ENCODE measurements at regions not wholly inside any gene's neighbourhood (a gene's known extent, or its start where the extent isn't known, plus 50 kb on each side); places are given as distances from the start of the nearest gene placed in this dataset.

DNA sequence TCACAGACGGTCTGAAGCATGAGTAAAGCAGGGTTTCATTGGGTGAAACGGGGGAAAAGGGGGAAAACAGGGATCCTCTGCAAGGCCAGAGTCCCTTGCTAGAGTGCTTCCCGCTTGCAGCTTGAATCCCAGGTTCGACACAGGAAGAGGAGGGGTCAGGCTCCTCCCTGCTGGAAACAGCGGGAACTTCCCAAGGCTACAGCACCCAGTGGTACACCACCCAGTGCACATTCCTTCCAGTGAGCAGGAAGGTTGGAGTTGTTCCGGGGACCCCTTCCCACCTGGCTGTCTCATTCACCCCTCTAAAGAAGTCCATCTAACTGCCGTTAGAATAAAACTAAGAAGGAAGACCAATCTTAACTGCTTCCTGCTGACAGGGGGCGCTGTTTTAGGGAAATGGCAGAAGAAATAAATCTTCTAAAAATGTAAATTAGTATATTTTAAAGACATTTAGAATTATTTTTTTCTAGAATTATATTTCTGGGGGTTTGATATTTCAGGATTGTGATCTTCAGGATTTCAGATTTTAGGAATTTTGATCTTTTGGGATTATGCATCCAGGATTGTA lies 230.9 kb downstream of the RBM43 start:
- no peak for ATAC-seq

DNA sequence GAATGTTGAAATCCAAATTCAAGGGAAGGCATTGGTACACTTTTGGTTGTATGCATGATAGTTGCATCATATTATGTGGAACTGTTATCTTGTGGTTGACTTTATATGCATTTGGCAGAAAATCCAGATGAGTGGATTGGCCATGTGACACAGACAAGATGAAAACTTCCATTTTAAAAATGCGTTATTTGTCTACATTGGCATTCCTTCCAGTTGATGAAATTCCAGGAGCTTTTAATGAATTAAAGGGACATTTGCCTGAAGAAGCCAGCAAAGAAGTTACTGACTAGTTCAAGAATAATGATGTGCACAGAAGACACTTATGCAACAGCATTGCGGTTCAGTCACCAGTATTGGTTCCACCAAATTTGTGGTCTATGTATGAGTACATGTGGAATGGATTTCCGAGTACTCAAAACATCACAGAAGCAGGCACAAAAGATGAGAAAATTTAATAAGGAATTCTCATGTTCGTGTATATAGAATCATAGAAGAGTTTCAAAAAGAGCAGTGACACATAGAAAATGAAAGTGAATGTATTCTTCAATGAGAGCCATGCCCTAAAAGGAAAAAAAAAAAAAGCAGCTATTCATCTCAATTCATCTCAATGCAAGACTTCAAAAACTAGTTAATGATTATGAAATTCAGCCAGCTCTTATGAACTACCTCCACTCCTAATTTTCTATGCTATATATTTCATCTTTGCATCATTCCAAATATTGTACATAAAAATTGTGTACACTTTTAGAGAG lies 232.1 kb downstream of the RBM43 start:
- peak; percentile 44 to 60 for ATAC-seq

DNA sequence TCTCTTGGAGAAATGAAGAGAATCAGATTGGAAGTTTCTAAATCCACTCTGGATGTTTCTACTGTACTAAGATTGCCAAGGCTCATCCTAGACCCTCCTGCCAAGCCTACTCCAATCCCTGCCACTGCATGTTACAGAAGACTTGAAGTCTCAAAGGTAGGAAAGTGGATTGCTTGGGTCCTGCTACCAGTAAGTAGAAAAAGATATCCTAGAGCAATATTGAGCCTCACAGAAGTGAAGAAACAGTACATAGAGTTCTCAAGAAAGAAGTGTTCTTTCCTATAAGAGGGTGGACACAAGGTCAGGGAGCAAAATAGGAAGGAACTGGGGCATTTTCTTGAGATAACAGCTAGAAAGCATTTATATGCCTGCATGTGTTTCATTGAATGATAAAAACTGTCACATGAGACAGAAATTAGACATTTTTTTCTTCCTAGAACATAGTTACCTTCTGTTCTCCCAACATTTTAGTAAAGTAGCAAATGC lies 232.9 kb downstream of the RBM43 start:
- no peak for ATAC-seq

DNA sequence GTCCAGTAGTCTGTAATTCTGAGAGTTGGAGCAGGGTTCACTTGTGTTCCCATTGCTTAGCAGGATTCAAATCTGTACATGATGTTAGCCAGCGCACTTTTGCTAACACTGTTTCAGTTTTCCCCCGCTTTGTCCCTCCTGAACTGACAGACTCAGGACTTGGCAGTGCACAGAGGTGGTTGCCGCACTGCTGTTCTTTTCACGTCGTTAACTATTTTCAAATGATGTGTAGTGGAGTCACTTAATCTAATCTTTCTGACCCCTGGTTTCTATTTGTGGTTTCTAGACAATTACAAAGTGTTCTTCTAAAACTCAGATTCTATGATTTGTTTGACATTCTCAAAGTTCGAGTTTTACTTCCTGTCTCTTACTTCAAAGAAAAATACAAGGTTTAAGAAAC lies 234.5 kb downstream of the RBM43 start:
- ATAC-seq: no peak

DNA sequence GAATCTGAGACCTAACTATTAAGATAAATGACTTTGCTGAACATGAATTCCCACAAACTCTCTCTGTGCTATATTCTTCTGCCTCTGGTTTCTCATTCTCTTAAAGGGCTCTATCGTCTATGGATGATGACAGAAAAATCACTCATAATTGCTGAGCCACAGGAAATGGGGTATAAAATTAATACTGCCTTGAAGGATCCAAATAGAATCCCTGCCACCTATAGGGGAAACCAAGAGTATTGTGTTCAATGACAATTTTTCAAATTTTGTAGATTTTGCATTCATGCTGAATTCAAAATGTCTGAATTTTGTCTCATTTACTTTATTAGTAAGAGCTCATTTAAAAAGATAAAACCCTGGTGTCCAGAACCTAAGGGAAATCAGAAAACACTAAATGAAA lies 235.8 kb downstream of the RBM43 start:
- no peak for ATAC-seq

DNA sequence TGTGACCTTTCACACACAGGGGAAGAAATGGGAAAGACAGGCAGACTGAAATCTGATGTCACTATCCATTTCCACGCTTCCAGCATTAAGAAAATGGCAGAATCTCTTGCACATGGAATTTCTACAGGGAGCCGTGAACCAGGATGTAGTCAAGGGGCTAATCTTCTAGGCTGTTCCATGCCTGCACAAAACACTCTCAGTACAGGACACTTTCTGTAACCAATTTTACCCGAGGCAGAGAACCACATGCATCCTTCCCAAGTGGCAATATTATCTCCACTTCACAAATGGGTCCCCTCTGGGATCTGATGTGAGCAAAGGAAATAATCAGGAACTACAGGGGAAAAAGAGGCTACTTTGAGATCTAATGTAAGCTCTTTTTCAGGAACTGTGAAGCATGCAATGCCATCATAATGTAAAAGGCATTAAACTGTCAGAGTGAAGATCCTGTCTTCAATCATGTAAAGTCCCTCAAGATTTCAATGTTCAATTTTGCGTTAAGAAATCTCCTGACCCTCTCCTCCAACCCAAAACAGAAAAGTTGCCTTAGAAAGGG lies 236.9 kb downstream of the RBM43 start:
- ATAC-seq: no peak

DNA sequence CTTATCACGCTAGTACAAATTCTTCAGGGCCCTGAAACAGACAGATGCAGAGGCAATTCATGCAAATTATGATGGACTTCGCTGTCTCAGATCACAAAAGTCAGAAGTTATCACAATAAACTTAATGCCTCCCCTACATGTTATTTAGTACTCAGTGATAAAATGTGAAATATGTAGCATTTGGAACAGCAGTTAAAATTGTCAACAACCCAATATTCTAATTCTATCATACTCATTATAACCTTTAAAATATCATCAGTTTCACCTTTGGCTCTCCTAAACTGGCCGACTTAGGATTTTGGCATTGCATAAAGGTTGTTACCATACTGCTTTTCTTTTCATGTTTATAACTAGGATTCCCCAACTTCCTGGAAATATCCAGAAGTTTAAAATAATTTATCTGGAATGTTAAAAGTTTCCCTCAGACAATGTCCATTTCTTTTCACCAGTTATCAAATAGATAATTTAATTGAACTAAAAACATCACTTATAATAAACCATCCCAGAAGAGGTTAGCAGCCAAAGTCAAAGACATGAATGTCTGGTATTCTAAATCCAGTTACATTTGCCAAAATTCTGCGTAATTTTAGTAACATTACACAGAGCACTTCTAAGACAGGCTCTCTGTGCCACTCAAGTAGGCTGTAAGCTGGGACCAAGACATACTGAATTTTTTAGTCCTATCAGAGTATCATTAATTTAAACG lies 239.8 kb downstream of the RBM43 start:
- ATAC-seq: no peak

DNA sequence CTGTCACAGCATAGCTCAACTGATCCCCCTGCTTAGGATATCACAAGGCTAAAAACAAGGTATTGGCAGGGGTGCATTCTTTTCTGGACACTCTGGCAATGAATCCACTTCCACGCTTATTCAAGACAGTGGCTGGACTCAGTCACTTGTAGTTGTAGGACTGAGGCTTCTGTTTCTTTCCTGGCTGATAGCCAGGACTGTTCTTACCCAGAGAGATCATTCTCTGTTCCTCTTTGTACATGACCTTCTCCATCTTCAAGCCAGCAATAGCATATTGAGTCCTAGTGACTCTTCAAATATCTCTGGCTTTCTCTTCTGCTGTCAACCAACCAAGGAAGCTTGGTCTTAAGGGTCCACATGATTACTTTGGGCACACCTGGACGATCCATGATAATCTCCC lies 241.3 kb downstream of the RBM43 start:
- ATAC-seq: no peak

DNA sequence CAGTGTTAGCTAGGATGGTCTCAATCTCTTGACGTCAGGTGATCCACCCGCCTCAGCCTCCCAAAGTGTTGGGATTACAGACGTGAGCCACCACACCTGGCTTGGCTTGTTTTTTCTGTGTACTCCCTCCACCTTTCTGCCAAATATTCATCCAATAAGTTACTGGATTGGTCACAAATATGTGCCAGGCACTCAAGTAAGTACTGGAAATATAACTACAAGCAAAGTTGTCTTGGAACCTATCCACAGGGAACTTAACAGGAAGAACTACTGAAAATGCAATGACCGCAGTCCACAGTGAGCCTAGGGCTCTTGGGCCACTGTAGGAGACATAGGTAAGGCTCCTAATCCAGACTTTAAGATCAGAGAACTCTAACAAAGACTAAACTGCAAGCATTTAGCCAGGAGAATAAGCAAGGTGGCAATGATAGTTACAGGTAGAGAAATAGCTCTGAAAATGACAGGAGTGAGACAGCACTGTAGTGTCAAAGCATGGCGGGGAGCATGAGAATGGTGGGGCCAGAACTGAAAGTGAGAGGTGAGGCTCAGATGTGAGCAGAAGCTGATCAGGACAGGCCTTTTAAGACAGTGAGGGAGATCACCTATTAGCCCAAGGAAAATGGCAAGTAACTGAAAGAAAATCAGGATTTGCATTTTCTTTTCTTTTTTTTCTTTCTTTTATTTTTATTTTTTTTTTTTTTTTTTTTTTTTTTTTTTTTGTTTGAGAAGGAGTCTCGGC lies 252.1 kb downstream of the RBM43 start:
- no peak for ATAC-seq

DNA sequence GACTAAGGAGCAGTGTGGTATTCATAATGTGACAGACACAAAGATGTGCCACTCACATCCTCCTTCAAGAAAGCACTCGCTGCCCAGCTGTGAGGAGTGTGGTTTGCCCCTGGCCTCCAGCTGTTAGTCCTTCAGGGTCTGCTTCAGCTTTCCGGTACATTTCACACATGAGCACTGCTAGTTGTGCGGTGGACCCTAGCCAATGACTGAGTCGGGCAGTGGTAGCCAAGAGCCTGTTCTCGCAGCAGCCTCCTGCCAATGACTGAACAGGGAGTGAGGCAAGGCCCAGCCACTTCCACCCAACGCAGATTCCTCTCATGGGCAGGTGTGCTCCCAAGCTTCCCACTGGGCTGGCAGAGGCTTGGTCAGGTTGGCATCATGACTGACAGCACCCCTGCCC lies 254.3 kb downstream of the RBM43 start:
- ATAC-seq: no peak

DNA sequence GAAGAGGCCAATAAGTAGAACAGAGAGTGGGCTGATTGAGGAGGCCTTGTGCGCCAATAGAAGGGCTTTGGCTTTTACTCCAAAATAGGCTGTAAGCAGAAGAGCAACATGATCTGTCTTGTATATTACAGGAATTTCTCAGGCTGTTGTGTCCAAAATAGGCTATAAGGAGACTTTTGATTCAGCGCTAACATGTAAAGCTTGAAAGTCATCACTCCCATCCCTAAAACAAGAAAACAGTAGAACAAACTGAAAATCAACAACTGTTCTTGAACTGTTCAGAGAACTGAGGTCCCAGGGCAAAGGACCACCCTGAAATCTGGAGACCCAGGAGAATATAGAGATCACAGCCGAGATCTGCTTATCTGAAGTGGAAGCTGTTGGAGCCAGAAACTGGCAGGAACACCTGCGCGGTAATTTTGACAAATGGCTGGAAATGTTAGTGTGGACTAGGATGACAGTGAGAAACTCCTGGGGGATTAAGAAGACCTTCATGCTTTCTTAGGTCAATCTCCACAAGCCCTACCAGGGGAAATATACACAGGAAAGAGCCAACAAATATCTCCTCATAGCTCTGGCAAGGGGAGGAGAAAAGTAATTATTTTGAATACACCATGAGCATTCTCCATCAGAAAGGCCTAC lies 258.6 kb downstream of the RBM43 start:
- no peak for ATAC-seq

DNA sequence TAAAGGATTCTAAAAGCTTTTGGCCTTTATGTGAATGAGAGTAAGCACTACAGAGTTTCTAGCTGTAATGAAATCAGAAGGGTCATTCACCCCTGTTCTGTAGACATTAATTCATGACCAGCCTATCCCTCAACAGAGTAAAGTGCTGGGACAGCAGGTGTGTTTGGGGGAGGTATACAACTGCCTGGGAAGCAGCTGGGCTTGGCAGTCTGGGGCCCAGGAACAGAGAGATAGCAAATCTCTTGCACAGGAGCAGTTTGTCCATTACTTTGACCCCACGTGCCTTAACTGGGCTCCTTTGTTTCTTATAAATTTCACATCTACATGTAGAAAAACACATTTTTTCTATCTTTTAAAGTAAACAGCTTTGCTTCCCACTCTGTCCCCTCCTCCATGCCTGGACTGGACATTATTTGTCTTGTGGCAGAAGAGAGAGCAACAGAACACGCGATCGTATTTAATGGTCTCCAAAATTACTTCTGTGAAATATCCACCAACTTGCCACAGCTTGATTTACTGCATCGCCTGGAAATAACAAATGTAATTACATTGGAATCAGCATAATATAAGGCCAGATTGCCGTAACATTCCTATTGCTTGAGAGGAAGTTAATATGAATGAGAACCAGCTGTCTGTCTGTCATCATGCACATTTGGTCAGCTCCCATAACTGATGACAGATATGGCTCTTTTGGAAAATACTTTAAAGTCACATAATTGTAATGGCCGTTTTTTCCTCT lies 263.8 kb downstream of the RBM43 start:
- no peak for ATAC-seq

DNA sequence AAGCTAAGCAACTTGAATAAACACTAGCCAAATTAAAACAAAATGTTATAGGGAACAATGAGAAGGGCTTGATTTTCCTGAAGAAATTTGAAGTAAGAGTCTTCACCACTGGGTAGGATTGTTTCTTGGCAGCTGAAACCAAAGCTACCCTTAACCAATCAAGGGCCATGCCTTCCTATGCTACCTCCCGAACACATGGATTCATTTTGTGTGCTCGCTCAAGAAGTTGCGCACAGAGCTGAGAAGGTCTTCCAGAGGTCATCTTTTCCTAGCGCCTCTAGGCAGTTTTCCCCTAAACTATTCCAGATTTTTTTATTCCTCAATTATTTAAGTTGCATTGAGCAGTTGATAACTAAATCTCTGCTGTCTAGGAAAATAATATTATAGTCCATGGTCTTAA lies 264.6 kb downstream of the RBM43 start:
- ATAC-seq: no peak

DNA sequence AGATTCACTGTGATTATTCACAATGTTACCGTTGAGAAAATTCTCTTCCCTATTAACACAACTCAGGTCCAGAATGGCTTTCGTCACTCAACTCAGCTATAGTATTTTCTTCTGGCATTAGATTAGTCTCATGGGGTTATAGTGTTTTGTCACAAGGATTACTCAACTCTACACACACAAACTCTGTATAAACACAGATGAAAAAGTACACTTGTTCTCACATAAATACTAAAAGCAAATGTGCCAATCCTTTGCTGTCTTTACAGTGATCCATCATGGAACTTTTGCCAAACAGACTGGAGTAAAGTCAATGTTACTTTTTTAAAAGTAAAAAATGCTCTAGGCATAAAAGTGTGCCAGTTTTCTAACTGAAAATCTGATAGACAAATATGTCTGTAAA lies 267.6 kb downstream of the RBM43 start:
- no peak for ATAC-seq

DNA sequence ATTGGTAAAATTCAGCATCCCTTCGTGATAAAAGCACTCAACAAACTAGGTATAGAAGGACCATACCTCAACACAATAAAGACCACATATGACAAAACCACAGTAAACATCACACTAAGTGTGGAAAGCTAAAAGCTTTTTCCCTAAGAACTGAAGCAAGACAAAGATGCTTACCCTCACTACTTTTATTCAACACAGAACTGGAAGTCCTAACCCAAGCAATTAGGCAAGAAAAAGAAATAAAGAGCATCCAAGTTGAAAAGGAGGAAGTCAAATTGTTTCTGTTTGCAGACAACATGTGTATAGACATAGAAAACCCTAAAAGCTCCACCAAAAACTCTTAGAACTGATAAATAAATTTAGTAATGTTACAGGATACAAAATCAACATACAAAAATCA lies 271.7 kb downstream of the RBM43 start:
- no peak for ATAC-seq

DNA sequence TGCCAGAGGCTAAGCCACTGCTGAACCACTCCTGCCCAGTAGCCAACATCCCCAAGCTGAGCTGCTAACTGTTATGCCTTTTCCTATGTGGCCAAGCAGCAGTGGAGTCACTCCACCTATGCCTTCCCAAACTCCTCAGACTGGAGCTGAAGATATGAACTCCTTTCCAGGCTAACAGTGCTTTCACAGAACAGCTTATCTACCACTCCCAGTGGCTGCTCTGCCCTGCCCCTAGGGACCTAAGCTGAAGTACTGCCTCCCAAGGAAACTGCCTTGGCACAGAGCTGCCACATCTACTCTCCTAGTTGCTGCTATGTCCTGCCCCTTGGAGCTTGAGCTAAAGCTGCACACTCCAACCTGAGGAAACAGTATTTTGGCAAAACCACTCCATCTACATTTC lies 275.9 kb downstream of the RBM43 start:
- no peak for ATAC-seq

DNA sequence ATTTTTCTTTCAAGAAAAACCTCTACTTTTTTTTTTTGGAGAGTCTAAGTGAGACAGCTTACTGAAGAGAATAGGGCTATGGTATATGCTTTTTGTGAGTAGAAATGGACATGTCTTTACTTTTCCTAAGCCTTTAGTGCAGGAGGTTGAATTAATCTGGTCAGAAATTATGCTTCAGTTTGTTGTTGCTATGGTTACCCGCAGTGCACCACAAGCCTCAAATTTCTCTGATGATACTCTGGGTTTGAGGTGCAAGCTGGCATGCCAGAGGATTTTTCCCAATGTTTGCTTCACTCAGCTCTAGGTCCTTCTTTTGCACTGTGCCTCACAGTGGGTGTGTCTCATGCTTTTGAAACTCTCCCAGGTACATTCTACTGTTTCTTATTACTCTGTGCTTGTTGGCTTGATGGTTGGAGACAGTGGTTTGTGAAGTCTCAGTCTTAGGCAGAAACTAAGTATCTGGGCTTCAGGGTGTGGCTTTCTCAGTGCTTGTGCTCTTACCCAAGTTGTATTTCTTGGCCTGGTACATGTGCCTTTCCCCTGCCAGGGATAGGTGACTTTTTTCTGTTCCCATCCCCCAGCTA lies 278.3 kb downstream of the RBM43 start:
- ATAC-seq: no peak

DNA sequence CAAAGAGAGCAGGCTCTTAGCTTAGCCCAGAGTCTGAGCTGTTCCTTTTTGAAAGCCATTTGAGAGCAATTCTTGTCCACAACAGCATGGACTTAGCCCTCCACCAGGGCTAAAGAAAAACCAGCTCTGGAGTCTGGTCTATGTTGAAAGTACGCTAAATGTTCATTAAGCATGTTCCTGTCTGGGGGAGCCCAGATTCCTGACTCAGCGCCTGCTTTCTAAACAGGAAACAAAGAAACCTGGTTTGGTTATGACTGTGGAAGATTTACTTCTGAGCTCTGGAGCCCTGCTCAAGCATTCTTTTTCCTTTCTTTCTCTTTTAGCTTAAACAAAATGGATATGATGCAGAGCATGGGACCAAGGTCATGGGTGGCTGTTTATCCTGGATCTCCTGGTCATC lies 279.8 kb downstream of the RBM43 start:
- ATAC-seq: peak in 1 of 2 donors; percentile 33

DNA sequence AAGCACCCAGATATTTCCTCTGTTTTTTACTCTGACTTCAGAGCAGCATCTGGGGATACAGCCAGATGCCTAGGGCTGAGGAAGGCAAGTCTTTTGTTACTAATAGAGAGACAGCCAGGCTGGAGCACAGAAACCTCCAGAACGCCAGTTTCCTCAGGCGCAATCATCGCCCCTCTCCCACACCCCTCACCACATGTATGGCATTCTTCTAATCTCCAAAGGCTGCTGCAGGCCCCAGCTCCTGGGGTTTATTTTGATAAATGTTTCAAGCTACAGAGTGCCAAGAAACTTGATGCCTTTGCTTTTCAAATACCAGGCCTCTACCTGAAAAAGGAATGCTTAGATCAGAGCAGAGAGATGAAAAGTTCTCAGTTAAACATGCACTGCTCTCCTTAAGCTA lies 283.6 kb downstream of the RBM43 start:
- no peak for ATAC-seq

DNA sequence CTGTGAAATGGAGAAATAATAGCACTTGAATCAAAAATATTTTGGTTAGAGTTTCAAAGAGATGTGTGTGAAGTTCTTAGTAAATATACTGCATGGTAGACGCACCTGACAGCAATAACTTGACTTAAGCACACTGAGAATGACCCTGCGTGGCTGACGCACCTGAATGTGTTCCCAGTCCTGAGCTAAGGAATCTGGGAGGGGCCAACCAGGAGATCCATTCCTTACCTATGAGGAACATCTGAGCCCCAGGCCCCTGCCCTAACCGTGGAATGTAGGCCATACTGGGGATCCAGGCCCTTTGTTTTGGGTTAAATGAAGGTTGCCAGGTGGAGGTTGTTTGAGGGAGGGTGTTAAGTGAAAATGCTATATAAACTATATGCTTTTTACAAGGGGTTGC lies 284.4 kb downstream of the RBM43 start:
- no peak for ATAC-seq

DNA sequence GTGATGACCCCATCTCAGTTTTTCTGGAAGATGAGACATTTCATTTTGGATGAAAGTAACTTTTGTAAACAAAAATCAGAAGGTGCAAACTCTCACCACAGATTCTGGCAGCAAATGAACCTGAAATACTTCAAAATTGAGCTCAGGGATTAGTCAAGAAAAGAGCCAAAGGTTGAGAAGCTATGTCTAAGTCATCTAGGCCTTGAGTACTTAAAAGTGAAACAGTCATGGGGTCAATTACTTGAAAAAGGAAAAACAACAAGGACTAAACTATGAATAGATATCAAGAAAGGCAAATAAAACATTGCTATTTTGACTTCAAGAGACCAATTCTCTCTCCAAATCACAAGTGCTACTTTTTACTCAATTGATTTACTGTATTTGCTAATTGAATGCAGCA lies 285.1 kb downstream of the RBM43 start:
- no peak for ATAC-seq

All from activated CD4-positive, CD25-positive, alpha-beta regulatory T cell treated with anti-CD3 and anti-CD28 coated beads, Interleukin-2, amount 50 U/mL, for 24 hours (primary cell).